ENCODE measurements at regions not wholly inside any gene's neighbourhood (a gene's known extent, or its start where the extent isn't known, plus 50 kb on each side); places are given as distances from the start of the nearest gene placed in this dataset.

DNA sequence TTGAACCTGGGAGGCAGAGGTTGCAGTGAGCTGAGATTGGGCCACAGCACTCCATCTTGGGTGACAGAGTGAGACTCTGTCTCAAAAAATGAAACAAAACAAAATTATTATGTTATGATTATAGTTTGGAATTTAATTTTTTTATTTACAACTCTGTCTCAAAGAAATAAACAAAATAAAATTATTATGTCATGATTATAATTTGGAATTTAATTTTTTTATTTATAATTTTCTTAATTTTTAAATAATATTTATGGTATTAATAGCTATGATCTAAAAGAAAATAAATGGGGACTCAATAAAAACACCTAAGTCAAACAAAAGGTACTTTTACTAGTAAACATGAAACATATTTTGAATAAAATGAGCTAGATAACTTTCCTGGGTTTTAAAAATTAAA is 994.8 kb upstream of the GHITM start:
- Histone ChIP-seq H3K9me3 (ENCODE audit: control insufficient read depth in 5 of 5, low read length in 5 of 5) (no peaks in the 10 kb centered on the region), H3K4me1 (ENCODE audit: control insufficient read depth in 5 of 5, insufficient read depth in 5 of 5, low read length in 5 of 5) (peaks cover 0 to 8% (median 0%) of the 10 kb centered on the region in 5 donors), H3K4me3 (ENCODE audit: low read depth in 1 of 5, low read length in 5 of 5) (no peak overlapping the region), H3K9ac (ENCODE audit: low read length in 5 of 5) (no peak overlapping the region), H3K27ac (ENCODE audit: low read depth, low read length) (no peak overlapping the region), H3K27me3 (ENCODE audit: control insufficient read depth in 5 of 5, insufficient read depth in 4 of 5, low read length in 5 of 5) (no peaks in the 10 kb centered on the region), H3K36me3 (ENCODE audit: control insufficient read depth in 5 of 5, insufficient read depth in 5 of 5, low read length in 5 of 5) (no peaks in the 10 kb centered on the region)

DNA sequence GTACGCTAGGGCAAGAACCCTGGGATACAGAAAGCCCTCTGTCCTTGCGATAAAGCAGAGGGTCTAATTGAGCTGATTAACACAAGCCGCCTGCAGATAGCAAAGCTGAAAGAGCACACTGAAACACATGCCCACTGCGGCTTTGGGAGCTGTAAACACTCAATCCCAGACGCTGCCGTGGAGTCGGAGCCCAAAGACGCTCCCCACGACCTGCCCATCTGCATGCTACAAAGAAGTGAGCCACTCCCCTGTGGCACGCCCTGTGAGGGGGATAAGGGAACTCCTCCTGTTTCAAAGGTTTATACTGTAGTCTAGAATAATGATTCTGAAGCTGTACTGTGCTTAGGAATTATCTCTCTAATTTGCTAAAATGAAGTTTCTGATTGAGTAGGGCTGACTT is 985.6 kb upstream of the GHITM start:
- no peak overlapping the region for H3K27ac ChIP-seq (ENCODE audit: low read depth, low read length)
- no peaks in the 10 kb centered on the region for H3K4me1 ChIP-seq (ENCODE audit: control insufficient read depth in 5 of 5, insufficient read depth in 5 of 5, low read length in 5 of 5)
- H3K9me3 ChIP-seq (ENCODE audit: control insufficient read depth in 5 of 5, low read length in 5 of 5) = no peaks in the 10 kb centered on the region
- H3K36me3 ChIP-seq (ENCODE audit: control insufficient read depth in 5 of 5, insufficient read depth in 5 of 5, low read length in 5 of 5) = no peaks in the 10 kb centered on the region
- no peaks in the 10 kb centered on the region for H3K27me3 ChIP-seq (ENCODE audit: control insufficient read depth in 5 of 5, insufficient read depth in 4 of 5, low read length in 5 of 5)
- no peak overlapping the region for H3K9ac ChIP-seq (ENCODE audit: low read length in 5 of 5)
- no peak overlapping the region for H3K4me3 ChIP-seq (ENCODE audit: low read depth in 1 of 5, low read length in 5 of 5)

DNA sequence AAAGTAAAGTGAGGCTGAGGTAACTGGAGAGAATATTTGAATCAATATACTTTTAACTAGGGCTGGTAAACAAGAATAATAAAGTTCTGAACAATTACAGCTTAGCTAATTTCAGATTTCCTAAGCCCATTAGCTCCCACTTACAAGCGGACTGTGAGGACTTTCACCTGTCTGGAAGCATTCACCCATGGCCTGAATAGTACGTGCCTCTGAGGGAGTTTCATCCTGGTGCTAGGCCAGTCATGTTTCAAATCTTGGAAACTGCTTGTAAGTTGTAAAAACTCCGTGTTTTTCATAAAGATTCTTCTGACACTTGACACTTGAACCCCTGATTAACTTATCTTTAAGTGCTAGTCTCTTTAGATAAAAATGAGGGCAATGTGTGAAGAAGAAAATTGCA is 975.2 kb upstream of the GHITM start:
- Histone ChIP-seq H3K27ac (ENCODE audit: low read depth, low read length) (no peak overlapping the region), H3K4me1 (ENCODE audit: control insufficient read depth in 5 of 5, insufficient read depth in 5 of 5, low read length in 5 of 5) (peaks cover 0 to 15% (median 4%) of the 10 kb centered on the region in 5 donors), H3K4me3 (ENCODE audit: low read depth in 1 of 5, low read length in 5 of 5) (no peak overlapping the region), H3K9me3 (ENCODE audit: control insufficient read depth in 5 of 5, low read length in 5 of 5) (no peaks in the 10 kb centered on the region), H3K9ac (ENCODE audit: low read length in 5 of 5) (no peak overlapping the region), H3K36me3 (ENCODE audit: control insufficient read depth in 5 of 5, insufficient read depth in 5 of 5, low read length in 5 of 5) (no peaks in the 10 kb centered on the region), H3K27me3 (ENCODE audit: control insufficient read depth in 5 of 5, insufficient read depth in 4 of 5, low read length in 5 of 5) (no peaks in the 10 kb centered on the region)

DNA sequence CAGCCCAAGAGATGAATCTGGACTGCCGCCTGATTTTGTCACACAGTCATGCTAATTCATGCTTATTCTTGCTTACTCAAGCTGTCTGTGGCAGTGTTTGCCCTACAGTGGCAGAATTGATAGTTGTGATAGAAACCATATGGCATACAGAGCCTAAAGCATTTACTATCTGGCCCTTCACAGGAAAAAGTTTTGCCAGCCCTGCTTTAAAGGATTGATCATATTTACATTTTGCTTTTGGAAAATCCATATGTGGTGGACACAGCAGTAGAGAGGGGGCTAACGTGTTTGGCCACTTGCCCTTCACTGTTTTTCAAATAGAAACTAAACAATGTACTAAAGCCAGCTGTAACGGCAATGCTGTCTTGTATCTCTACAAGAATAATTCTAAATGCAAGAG is 974.0 kb upstream of the GHITM start:
- Histone ChIP-seq H3K36me3 (ENCODE audit: control insufficient read depth in 5 of 5, insufficient read depth in 5 of 5, low read length in 5 of 5) (no peaks in the 10 kb centered on the region), H3K9ac (ENCODE audit: low read length in 5 of 5) (no peak overlapping the region), H3K27ac (ENCODE audit: low read depth, low read length) (no peak overlapping the region), H3K4me3 (ENCODE audit: low read depth in 1 of 5, low read length in 5 of 5) (no peak overlapping the region), H3K9me3 (ENCODE audit: control insufficient read depth in 5 of 5, low read length in 5 of 5) (no peaks in the 10 kb centered on the region), H3K27me3 (ENCODE audit: control insufficient read depth in 5 of 5, insufficient read depth in 4 of 5, low read length in 5 of 5) (no peaks in the 10 kb centered on the region), H3K4me1 (ENCODE audit: control insufficient read depth in 5 of 5, insufficient read depth in 5 of 5, low read length in 5 of 5) (peaks cover 0 to 15% (median 4%) of the 10 kb centered on the region in 5 donors)

DNA sequence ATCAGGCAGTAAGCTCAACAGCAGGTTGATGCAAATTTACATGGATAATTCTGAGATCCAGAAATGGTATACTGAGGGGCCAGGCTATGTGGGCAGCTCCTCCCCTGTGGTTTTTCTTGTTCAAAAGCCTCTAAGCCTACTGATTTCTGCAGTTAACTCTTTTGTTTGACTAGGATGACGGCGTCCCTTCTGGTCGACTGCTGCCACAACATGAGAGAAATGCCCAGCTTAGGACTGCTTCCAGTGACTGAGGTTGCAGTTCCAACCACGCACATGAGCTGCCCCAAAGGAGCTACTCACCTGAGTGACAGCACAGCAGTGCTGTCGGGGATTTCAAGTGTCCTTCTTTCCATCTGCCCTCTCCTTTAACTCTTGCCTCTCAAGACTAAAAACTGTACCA is 973.0 kb upstream of the GHITM start:
- no peak overlapping the region for H3K4me3 ChIP-seq (ENCODE audit: low read depth in 1 of 5, low read length in 5 of 5)
- H3K9ac ChIP-seq (ENCODE audit: low read length in 5 of 5) = no peak overlapping the region
- H3K27ac ChIP-seq (ENCODE audit: low read depth, low read length) = no peak overlapping the region
- H3K36me3 ChIP-seq (ENCODE audit: control insufficient read depth in 5 of 5, insufficient read depth in 5 of 5, low read length in 5 of 5) = no peaks in the 10 kb centered on the region
- peaks cover 0 to 15% (median 4%) of the 10 kb centered on the region in 5 donors for H3K4me1 ChIP-seq (ENCODE audit: control insufficient read depth in 5 of 5, insufficient read depth in 5 of 5, low read length in 5 of 5)
- no peaks in the 10 kb centered on the region for H3K9me3 ChIP-seq (ENCODE audit: control insufficient read depth in 5 of 5, low read length in 5 of 5)
- no peaks in the 10 kb centered on the region for H3K27me3 ChIP-seq (ENCODE audit: control insufficient read depth in 5 of 5, insufficient read depth in 4 of 5, low read length in 5 of 5)

DNA sequence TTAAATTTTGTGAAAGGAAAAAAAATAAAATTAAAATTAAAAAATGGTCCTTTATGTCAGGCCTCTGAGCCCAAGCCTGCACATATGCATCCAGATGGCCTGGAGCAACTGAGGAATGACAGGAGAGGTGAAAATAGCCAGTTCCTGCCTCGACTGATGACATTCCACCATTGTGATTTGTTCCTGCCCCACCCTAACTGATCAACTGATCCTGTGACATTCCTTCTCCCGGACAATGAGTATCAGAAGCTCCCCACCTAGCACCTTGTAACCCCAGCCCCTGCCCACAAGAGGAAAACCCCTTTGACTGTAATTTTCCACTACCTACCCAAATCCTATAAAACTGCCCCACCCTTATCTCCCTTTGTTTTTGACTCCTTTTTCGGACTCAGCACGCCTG is 972.2 kb upstream of the GHITM start:
- H3K9me3 ChIP-seq (ENCODE audit: control insufficient read depth in 5 of 5, low read length in 5 of 5) = no peaks in the 10 kb centered on the region

DNA sequence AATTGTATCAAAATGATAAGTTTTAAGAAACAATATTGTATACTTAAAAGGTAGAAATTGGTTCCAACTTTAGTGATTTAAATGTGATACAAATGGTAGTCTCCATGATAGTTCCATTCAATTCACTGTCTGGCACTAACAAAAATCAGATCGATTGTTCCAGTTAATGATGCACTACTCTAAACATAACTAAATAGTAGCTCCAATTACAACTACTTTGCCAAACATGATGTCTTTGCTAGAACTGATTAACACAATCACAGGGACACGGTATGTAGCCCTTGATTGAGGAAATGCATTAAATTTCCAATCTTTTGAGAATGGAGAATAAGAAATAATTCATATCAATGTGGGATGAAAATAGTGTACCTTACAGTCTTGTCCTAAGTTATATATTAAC is 962.4 kb upstream of the GHITM start:
- Histone ChIP-seq H3K27ac (ENCODE audit: low read depth, low read length) (no peak overlapping the region), H3K36me3 (ENCODE audit: control insufficient read depth in 5 of 5, insufficient read depth in 5 of 5, low read length in 5 of 5) (no peaks in the 10 kb centered on the region), H3K9me3 (ENCODE audit: control insufficient read depth in 5 of 5, low read length in 5 of 5) (no peaks in the 10 kb centered on the region), H3K4me1 (ENCODE audit: control insufficient read depth in 5 of 5, insufficient read depth in 5 of 5, low read length in 5 of 5) (no peaks in the 10 kb centered on the region), H3K4me3 (ENCODE audit: low read depth in 1 of 5, low read length in 5 of 5) (no peak overlapping the region), H3K27me3 (ENCODE audit: control insufficient read depth in 5 of 5, insufficient read depth in 4 of 5, low read length in 5 of 5) (no peaks in the 10 kb centered on the region), H3K9ac (ENCODE audit: low read length in 5 of 5) (no peak overlapping the region)

More for the DNA sequence above, 972.2 kb upstream of the GHITM start:
- Histone ChIP-seq H3K27ac (ENCODE audit: low read depth, low read length) (no peak overlapping the region), H3K4me3 (ENCODE audit: low read depth in 1 of 5, low read length in 5 of 5) (no peak overlapping the region), H3K27me3 (ENCODE audit: control insufficient read depth in 5 of 5, insufficient read depth in 4 of 5, low read length in 5 of 5) (no peaks in the 10 kb centered on the region), H3K36me3 (ENCODE audit: control insufficient read depth in 5 of 5, insufficient read depth in 5 of 5, low read length in 5 of 5) (no peaks in the 10 kb centered on the region), H3K4me1 (ENCODE audit: control insufficient read depth in 5 of 5, insufficient read depth in 5 of 5, low read length in 5 of 5) (peaks cover 0 to 15% (median 4%) of the 10 kb centered on the region in 5 donors), H3K9ac (ENCODE audit: low read length in 5 of 5) (no peak overlapping the region)

DNA sequence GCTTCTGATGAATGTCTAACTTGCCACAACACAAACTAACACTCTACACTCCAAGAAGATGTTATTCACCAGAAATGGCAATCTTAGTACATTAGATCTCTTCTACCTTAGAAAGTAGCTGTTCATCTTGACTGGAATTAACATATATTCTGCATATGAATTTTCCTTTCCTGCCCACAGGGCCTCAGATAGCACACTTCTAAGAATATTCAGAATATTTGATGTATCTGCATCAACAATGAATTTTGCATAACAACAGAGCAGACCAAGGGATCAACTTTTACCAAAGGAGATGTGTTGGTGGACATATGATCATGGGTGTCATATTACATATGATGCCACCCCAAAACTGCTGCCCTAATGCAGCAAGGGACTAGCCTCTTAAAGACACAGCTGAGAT is 960.8 kb upstream of the GHITM start:
- no peaks in the 10 kb centered on the region for H3K36me3 ChIP-seq (ENCODE audit: control insufficient read depth in 5 of 5, insufficient read depth in 5 of 5, low read length in 5 of 5)

DNA sequence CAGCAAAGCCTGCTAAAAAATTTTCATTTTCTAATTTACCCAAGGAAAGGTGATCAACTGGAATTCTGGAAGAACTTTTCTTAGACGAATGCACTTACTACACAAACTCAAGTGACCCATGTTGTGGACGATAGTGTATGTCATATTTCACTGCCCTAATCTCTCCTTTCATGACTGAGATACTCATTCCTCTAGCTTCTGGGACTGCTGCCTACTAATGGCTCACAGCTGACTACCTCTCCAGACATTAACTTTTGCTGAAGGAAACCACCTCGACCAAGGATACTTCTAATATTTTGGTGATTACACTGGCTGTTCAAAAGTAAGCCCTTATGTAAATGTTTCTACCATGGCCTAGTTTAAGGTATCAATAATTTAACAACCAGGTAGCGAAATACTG is 959.9 kb upstream of the GHITM start:
- no peak overlapping the region for H3K4me3 ChIP-seq (ENCODE audit: low read depth in 1 of 5, low read length in 5 of 5)
- no peaks in the 10 kb centered on the region for H3K27me3 ChIP-seq (ENCODE audit: control insufficient read depth in 5 of 5, insufficient read depth in 4 of 5, low read length in 5 of 5)
- H3K9ac ChIP-seq (ENCODE audit: low read length in 5 of 5) = no peak overlapping the region
- H3K9me3 ChIP-seq (ENCODE audit: control insufficient read depth in 5 of 5, low read length in 5 of 5) = no peaks in the 10 kb centered on the region
- no peaks in the 10 kb centered on the region for H3K36me3 ChIP-seq (ENCODE audit: control insufficient read depth in 5 of 5, insufficient read depth in 5 of 5, low read length in 5 of 5)
- no peak overlapping the region for H3K27ac ChIP-seq (ENCODE audit: low read depth, low read length)
- no peaks in the 10 kb centered on the region for H3K4me1 ChIP-seq (ENCODE audit: control insufficient read depth in 5 of 5, insufficient read depth in 5 of 5, low read length in 5 of 5)

More for the DNA sequence above, 960.8 kb upstream of the GHITM start:
- no peak overlapping the region for H3K9ac ChIP-seq (ENCODE audit: low read length in 5 of 5)
- no peaks in the 10 kb centered on the region for H3K4me1 ChIP-seq (ENCODE audit: control insufficient read depth in 5 of 5, insufficient read depth in 5 of 5, low read length in 5 of 5)
- no peaks in the 10 kb centered on the region for H3K27me3 ChIP-seq (ENCODE audit: control insufficient read depth in 5 of 5, insufficient read depth in 4 of 5, low read length in 5 of 5)
- no peak overlapping the region for H3K4me3 ChIP-seq (ENCODE audit: low read depth in 1 of 5, low read length in 5 of 5)
- no peaks in the 10 kb centered on the region for H3K9me3 ChIP-seq (ENCODE audit: control insufficient read depth in 5 of 5, low read length in 5 of 5)
- H3K27ac ChIP-seq (ENCODE audit: low read depth, low read length) = no peak overlapping the region

DNA sequence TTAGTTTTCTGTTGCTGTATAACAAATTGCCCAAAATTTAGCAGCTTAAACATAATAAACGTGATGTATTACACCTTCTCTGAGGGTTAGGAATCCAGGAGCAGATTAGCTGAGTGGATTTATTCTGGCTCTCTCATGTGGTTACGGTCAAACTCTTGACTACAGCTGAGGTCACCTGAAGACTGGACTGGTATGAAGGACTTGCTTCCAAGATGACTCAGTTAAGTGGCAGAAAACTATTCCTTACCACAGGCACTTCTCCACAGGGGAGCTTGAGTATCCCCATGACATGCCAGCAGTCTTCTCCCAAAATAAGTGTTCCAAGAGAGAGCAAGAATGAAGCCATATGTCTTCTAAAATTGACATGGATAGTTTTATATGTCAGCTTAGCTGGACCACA is 957.2 kb upstream of the GHITM start:
- Histone ChIP-seq H3K4me3 (ENCODE audit: low read depth in 1 of 5, low read length in 5 of 5) (no peak overlapping the region), H3K9ac (ENCODE audit: low read length in 5 of 5) (no peak overlapping the region), H3K36me3 (ENCODE audit: control insufficient read depth in 5 of 5, insufficient read depth in 5 of 5, low read length in 5 of 5) (no peaks in the 10 kb centered on the region), H3K27me3 (ENCODE audit: control insufficient read depth in 5 of 5, insufficient read depth in 4 of 5, low read length in 5 of 5) (no peaks in the 10 kb centered on the region), H3K27ac (ENCODE audit: low read depth, low read length) (no peak overlapping the region), H3K9me3 (ENCODE audit: control insufficient read depth in 5 of 5, low read length in 5 of 5) (no peaks in the 10 kb centered on the region), H3K4me1 (ENCODE audit: control insufficient read depth in 5 of 5, insufficient read depth in 5 of 5, low read length in 5 of 5) (no peaks in the 10 kb centered on the region)

DNA sequence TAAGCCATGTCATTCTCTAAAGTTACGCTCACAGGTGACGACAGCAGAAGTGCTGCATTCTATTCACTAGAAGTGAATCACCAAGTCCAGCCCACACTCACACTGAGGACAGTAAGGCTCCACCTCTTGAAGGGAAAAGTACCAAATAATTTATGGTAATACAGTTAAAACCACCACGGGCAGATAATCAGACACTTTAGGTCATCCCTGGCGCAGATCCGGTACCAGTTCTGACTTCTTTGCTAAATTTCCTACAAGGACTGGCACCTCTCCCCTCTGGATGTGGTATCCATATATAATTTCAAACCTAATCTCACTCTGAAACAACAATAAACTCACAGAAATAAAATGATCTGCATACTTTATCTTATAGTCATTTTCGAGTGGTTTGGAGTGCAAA is 954.7 kb upstream of the GHITM start:
- Histone ChIP-seq H3K9me3 (ENCODE audit: control insufficient read depth in 5 of 5, low read length in 5 of 5) (no peaks in the 10 kb centered on the region), H3K36me3 (ENCODE audit: control insufficient read depth in 5 of 5, insufficient read depth in 5 of 5, low read length in 5 of 5) (no peaks in the 10 kb centered on the region), H3K27ac (ENCODE audit: low read depth, low read length) (no peak overlapping the region), H3K9ac (ENCODE audit: low read length in 5 of 5) (no peak overlapping the region), H3K4me1 (ENCODE audit: control insufficient read depth in 5 of 5, insufficient read depth in 5 of 5, low read length in 5 of 5) (no peaks in the 10 kb centered on the region), H3K4me3 (ENCODE audit: low read depth in 1 of 5, low read length in 5 of 5) (no peak overlapping the region), H3K27me3 (ENCODE audit: control insufficient read depth in 5 of 5, insufficient read depth in 4 of 5, low read length in 5 of 5) (no peaks in the 10 kb centered on the region)

All from subcutaneous abdominal adipose tissue (tissue), 5 donors.